Astrocyte (in vitro differentiated cells and primary cell): ENCODE measurements at regions not wholly inside any gene's neighbourhood (a gene's known extent, or its start where the extent isn't known, plus 50 kb on each side); places are given as distances from the start of the nearest gene placed in this dataset.

Experiments
- DNase-seq: peaks from one replicate; pipeline ENCODE4 v3.0.0-alpha.2; 2010; ENCODE audit warnings: low read depth
- FAIRE-seq: peaks from 2 replicates; lab custom pipeline; 2011; peaks lifted over from hg19 to GRCh38; lab: Jason Lieb, UNC
- H2AFZ ChIP-seq: 2 replicates; pipeline ENCODE4 v1.6.0; 2012; ENCODE audit warnings: low read depth, low read length, inconsistent platforms
- H3K27ac ChIP-seq: 2 replicates; pipeline ENCODE4 v1.5.1; 2011; ENCODE audit warnings: low read depth, low read length, inconsistent platforms
- H3K27me3 ChIP-seq: 2 replicates; pipeline ENCODE4 v1.6.0; 2011; ENCODE audit warnings: low read length, inconsistent platforms; ENCODE audit not compliant: insufficient read depth
- H3K36me3 ChIP-seq: 2 replicates; pipeline ENCODE4 v1.5.1; 2011; ENCODE audit warnings: low read length, inconsistent platforms; ENCODE audit not compliant: insufficient read depth
- H3K4me1 ChIP-seq: 2 replicates; pipeline ENCODE4 v1.5.1; 2011; ENCODE audit warnings: low read length, inconsistent platforms; ENCODE audit not compliant: insufficient read depth
- H3K4me2 ChIP-seq: 2 replicates; pipeline ENCODE4 v1.6.0; 2012; ENCODE audit warnings: low read length, inconsistent platforms
- H3K4me3 ChIP-seq: 2 replicates; pipeline ENCODE4 v1.5.1; 2011; ENCODE audit warnings: low read depth, mild to moderate bottlenecking, low read length, inconsistent platforms; ENCODE audit not compliant: insufficient read depth
- H3K79me2 ChIP-seq: 2 replicates; pipeline ENCODE4 v1.6.0; 2012; ENCODE audit warnings: mild to moderate bottlenecking, low read length, inconsistent platforms; ENCODE audit not compliant: insufficient read depth
- H3K9ac ChIP-seq: 2 replicates; pipeline ENCODE4 v1.6.0; 2012; ENCODE audit warnings: mild to moderate bottlenecking, low read length, inconsistent platforms
- H3K9me3 ChIP-seq: 2 replicates; pipeline ENCODE4 v1.5.1; 2012; ENCODE audit warnings: low read depth, mild to moderate bottlenecking, low read length, inconsistent platforms; ENCODE audit not compliant: insufficient read depth
- H4K20me1 ChIP-seq: 2 replicates; pipeline ENCODE4 v1.6.0; 2012; ENCODE audit warnings: low read length, inconsistent platforms; ENCODE audit not compliant: insufficient read depth
- H3K27ac Mint-ChIP-seq: one replicate; pipeline ENCODE4 v1.8.0; 2021; ENCODE audit warnings: mild to moderate bottlenecking, mixed read lengths; ENCODE audit not compliant: unreplicated experiment
- H3K27me3 Mint-ChIP-seq: one replicate; pipeline ENCODE4 v1.8.0; 2021; ENCODE audit warnings: low read depth, mixed read lengths; ENCODE audit not compliant: unreplicated experiment
- H3K36me3 Mint-ChIP-seq: one replicate; pipeline ENCODE4 v1.8.0; 2021; ENCODE audit warnings: low read depth, mixed read lengths; ENCODE audit not compliant: unreplicated experiment
- H3K4me1 Mint-ChIP-seq: one replicate; pipeline ENCODE4 v1.8.0; 2021; ENCODE audit warnings: low read depth, mixed read lengths; ENCODE audit not compliant: unreplicated experiment
- H3K4me3 Mint-ChIP-seq: one replicate; pipeline ENCODE4 v1.8.0; 2021; ENCODE audit warnings: mild to moderate bottlenecking, moderate library complexity, mixed read lengths; ENCODE audit not compliant: unreplicated experiment
- H3K9me3 Mint-ChIP-seq: one replicate; pipeline ENCODE4 v1.8.0; 2021; ENCODE audit warnings: mild to moderate bottlenecking, mixed read lengths; ENCODE audit not compliant: unreplicated experiment
- CTCF ChIP-seq: IDR thresholded peaks from 2 replicates; pipeline ENCODE4 v1.5.1; 2011; ENCODE audit warnings: low read depth, mild to moderate bottlenecking, inconsistent platforms, low read length, moderate library complexity; ENCODE audit not compliant: insufficient read depth
- EZH2 ChIP-seq: IDR thresholded peaks from 2 replicates; pipeline ENCODE4 v1.6.1; 2012; ENCODE audit warnings: mild to moderate bottlenecking, low read length, inconsistent platforms; ENCODE audit not compliant: insufficient read depth

DNA sequence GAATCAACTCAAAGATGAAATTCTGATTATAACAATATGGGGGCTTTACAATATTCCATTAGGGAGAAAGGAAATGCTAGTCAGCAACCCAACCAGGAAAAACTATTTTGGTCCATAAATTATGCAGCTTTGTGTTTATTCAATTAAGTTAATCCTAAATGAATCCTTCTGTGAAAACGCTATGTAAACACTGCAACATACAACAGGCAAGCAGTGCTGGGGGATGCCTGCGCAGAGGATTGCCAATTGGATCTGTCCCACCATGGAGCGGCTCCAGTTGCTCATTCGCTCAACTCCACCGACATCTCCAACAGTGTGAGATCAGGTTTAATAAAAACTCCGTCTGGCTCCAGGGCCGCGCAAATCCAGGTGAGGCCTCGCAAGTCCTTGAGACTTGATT, 290.5 kb upstream of the VEPH1 start:
- H3K27ac Mint-ChIP-seq: no peak overlapping the region
- H3K4me3 Mint-ChIP-seq: no peak overlapping the region
- no peak for FAIRE-seq
- no peak overlapping the region for H3K4me3 ChIP-seq
- no peaks in the 10 kb centered on the region for H4K20me1 ChIP-seq
- no peaks in the 10 kb centered on the region for H3K36me3 Mint-ChIP-seq
- H2AFZ ChIP-seq: no peak overlapping the region
- peaks cover 7% of the 10 kb centered on the region for H3K4me1 Mint-ChIP-seq
- H3K4me2 ChIP-seq: no peak overlapping the region
- no peak overlapping the region for H3K9ac ChIP-seq
- peaks cover 2% of the 10 kb centered on the region for H3K27me3 Mint-ChIP-seq
- H3K9me3 ChIP-seq: no peaks in the 10 kb centered on the region
- peaks cover 4% of the 10 kb centered on the region for H3K9me3 Mint-ChIP-seq
- no peaks in the 10 kb centered on the region for H3K79me2 ChIP-seq
- no peaks in the 10 kb centered on the region for H3K27me3 ChIP-seq
- no peaks in the 10 kb centered on the region for H3K36me3 ChIP-seq
- H3K27ac ChIP-seq: no peak overlapping the region
- no peak for TF ChIP-seq EZH2
- DNase-seq: no peak
- H3K4me1 ChIP-seq: peaks cover 4% of the 10 kb centered on the region

GRCh38 chr3:157789162-157789561, 285.9 kb upstream of the VEPH1 start:
- peak; percentile 56 for FAIRE-seq
- no peak overlapping the region for H3K27ac Mint-ChIP-seq
- peaks cover 32% of the 10 kb centered on the region for H3K4me1 Mint-ChIP-seq
- H3K4me3 Mint-ChIP-seq: no peak overlapping the region
- no peak overlapping the region for H3K4me3 ChIP-seq
- no peak overlapping the region for H3K9ac ChIP-seq
- peak; percentile 11 for DNase-seq
- H3K9me3 Mint-ChIP-seq: peaks cover 2% of the 10 kb centered on the region
- no peaks in the 10 kb centered on the region for H3K36me3 ChIP-seq
- no peaks in the 10 kb centered on the region for H3K36me3 Mint-ChIP-seq
- no peaks in the 10 kb centered on the region for H3K79me2 ChIP-seq
- H3K4me1 ChIP-seq: peaks cover 25% of the 10 kb centered on the region
- H3K27me3 ChIP-seq: no peaks in the 10 kb centered on the region
- no peaks in the 10 kb centered on the region for H3K9me3 ChIP-seq
- H3K27me3 Mint-ChIP-seq: peaks cover 2% of the 10 kb centered on the region
- TF ChIP-seq EZH2 (no peak), CTCF (no peak)
- no peak overlapping the region for H3K4me2 ChIP-seq
- H2AFZ ChIP-seq: no peak overlapping the region
- H4K20me1 ChIP-seq: no peaks in the 10 kb centered on the region
- no peak overlapping the region for H3K27ac ChIP-seq

DNA sequence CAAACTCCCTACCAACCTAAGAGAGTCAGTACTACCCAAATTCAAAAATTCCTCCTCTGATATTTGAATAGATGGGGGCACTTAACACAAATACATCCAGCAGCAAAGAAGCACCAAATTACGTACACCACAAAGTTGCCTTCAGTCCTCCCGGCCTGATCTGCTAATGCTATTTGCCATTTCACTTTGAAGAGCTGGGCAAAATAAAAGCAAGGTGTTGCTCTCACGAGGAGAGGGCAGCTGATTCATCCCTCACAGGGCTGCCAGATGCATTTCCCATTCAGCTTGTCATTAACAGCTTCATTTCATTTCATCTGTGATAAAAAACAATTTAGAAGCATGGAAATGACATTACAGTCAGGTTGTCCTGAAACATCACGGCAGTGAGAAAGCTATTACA, 283.4 kb upstream of the VEPH1 start:
- Mint-ChIP-seq H3K9me3 (peaks cover 3% of the 10 kb centered on the region), H3K36me3 (no peaks in the 10 kb centered on the region), H3K27ac (no peak overlapping the region), H3K4me3 (no peak overlapping the region), H3K27me3 (no peaks in the 10 kb centered on the region), H3K4me1 (peaks cover 46% of the 10 kb centered on the region)
- Histone ChIP-seq H4K20me1 (no peaks in the 10 kb centered on the region), H3K4me3 (no peak overlapping the region), H3K9ac (peak overlapping the region; percentile 29), H3K27ac (peak overlapping the region; percentile 68), H3K27me3 (no peaks in the 10 kb centered on the region), H3K4me2 (peak overlapping the region; percentile 78), H3K4me1 (peaks cover 25% of the 10 kb centered on the region), H3K9me3 (no peaks in the 10 kb centered on the region), H3K79me2 (no peaks in the 10 kb centered on the region), H2AFZ (no peak overlapping the region), H3K36me3 (no peaks in the 10 kb centered on the region)
- FAIRE-seq: peak; percentile 74
- TF ChIP-seq EZH2: no peak
- TF ChIP-seq CTCF: no peak
- peak; percentile 46 for DNase-seq
